ENCODE measurements at regions not wholly inside any gene's neighbourhood (a gene's known extent, or its start where the extent isn't known, plus 50 kb on each side); places are given as distances from the start of the nearest gene placed in this dataset.
A peak's percentile ranks its signal among the peaks of the same experiment; 100 is the strongest.

GRCh38 chr6:14533446-14533845 lies 415.9 kb downstream of the CD83 start:
- H3K36me3 ChIP-seq (ENCODE audit: insufficient read depth, low read length): no peaks in the 10 kb centered on the region
- H3K27ac ChIP-seq (ENCODE audit: low read depth, low read length): no peak overlapping the region
- no peaks in the 10 kb centered on the region for H3K4me1 ChIP-seq (ENCODE audit: insufficient read depth, low read length)
- peak overlapping the region; percentile 47 for H3K4me2 ChIP-seq (ENCODE audit: insufficient read depth, low read length)
- no peaks in the 10 kb centered on the region for H3K79me2 ChIP-seq (ENCODE audit: insufficient read depth, low read length)
- H3K27me3 ChIP-seq (ENCODE audit: insufficient read depth, low read length): no peaks in the 10 kb centered on the region
- no peak for DNase-seq (ENCODE audit: insufficient read length, low spot score, missing footprints)
- H3K9me3 ChIP-seq (ENCODE audit: low read depth, low read length): no peaks in the 10 kb centered on the region
- no peak overlapping the region for H3K4me3 ChIP-seq (ENCODE audit: insufficient read depth, low read length)
- no peak overlapping the region for H2AFZ ChIP-seq (ENCODE audit: low read length)
- no peaks in the 10 kb centered on the region for H4K20me1 ChIP-seq (ENCODE audit: insufficient read depth, low read length)
- TF ChIP-seq, protein P1, sequence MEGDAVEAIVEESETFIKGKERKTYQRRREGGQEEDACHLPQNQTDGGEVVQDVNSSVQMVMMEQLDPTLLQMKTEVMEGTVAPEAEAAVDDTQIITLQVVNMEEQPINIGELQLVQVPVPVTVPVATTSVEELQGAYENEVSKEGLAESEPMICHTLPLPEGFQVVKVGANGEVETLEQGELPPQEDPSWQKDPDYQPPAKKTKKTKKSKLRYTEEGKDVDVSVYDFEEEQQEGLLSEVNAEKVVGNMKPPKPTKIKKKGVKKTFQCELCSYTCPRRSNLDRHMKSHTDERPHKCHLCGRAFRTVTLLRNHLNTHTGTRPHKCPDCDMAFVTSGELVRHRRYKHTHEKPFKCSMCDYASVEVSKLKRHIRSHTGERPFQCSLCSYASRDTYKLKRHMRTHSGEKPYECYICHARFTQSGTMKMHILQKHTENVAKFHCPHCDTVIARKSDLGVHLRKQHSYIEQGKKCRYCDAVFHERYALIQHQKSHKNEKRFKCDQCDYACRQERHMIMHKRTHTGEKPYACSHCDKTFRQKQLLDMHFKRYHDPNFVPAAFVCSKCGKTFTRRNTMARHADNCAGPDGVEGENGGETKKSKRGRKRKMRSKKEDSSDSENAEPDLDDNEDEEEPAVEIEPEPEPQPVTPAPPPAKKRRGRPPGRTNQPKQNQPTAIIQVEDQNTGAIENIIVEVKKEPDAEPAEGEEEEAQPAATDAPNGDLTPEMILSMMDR (IDR thresholded peaks at IDR 0.05; ENCODE audit: extremely low read depth, low read depth, low read length): no peak

GRCh38 chr6:14537030-14537429 lies 419.5 kb downstream of the CD83 start:
- H3K27me3 ChIP-seq (ENCODE audit: insufficient read depth, low read length): no peaks in the 10 kb centered on the region
- TF ChIP-seq, protein P1 (IDR thresholded peaks at IDR 0.05; ENCODE audit: extremely low read depth, low read depth, low read length): no peak

DNA sequence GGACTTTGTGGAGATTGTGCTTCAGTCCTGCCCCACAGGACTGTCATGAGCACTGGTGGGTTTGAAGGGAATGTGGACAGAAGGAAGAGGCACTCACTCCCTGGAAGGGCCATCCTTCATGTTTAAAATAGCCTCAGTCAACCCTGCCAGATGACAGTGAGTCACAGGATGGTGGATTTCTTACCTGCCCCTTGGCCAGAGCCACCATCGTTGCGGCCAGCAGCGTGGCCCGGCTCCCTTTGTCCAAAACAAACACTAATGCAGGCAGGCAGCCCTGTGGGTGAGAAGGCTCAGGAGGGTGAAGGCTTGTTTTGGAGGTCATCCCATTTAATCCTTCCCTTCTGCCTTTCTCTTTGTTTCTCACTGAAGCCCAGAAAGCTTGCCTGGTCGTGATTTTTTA lies 422.7 kb downstream of the CD83 start:
- peaks cover 24% of the 10 kb centered on the region for H3K4me1 ChIP-seq (ENCODE audit: insufficient read depth, low read length)
- no peak for DNase-seq (ENCODE audit: insufficient read length, low spot score, missing footprints)
- H2AFZ ChIP-seq (ENCODE audit: low read length): no peak overlapping the region
- H3K36me3 ChIP-seq (ENCODE audit: insufficient read depth, low read length): no peaks in the 10 kb centered on the region
- H3K79me2 ChIP-seq (ENCODE audit: insufficient read depth, low read length): no peaks in the 10 kb centered on the region
- no peaks in the 10 kb centered on the region for H3K27me3 ChIP-seq (ENCODE audit: insufficient read depth, low read length)
- no peak overlapping the region for H3K4me3 ChIP-seq (ENCODE audit: insufficient read depth, low read length)
- H4K20me1 ChIP-seq (ENCODE audit: insufficient read depth, low read length): no peaks in the 10 kb centered on the region
- peak overlapping the region; percentile 7 for H3K4me2 ChIP-seq (ENCODE audit: insufficient read depth, low read length)
- no peaks in the 10 kb centered on the region for H3K9me3 ChIP-seq (ENCODE audit: low read depth, low read length)
- no peak overlapping the region for H3K27ac ChIP-seq (ENCODE audit: low read depth, low read length)
- TF ChIP-seq, protein P1 (IDR thresholded peaks at IDR 0.05; ENCODE audit: extremely low read depth, low read depth, low read length): no peak

More at GRCh38 chr6:14537030-14537429, 419.5 kb downstream of the CD83 start:
- Histone ChIP-seq H3K27ac (ENCODE audit: low read depth, low read length) (no peak overlapping the region), H4K20me1 (ENCODE audit: insufficient read depth, low read length) (no peaks in the 10 kb centered on the region), H3K4me3 (ENCODE audit: insufficient read depth, low read length) (no peak overlapping the region), H2AFZ (ENCODE audit: low read length) (no peak overlapping the region), H3K79me2 (ENCODE audit: insufficient read depth, low read length) (no peaks in the 10 kb centered on the region), H3K9me3 (ENCODE audit: low read depth, low read length) (no peaks in the 10 kb centered on the region), H3K4me1 (ENCODE audit: insufficient read depth, low read length) (peaks cover 15% of the 10 kb centered on the region), H3K4me2 (ENCODE audit: insufficient read depth, low read length) (no peak overlapping the region), H3K36me3 (ENCODE audit: insufficient read depth, low read length) (no peaks in the 10 kb centered on the region)
- DNase-seq (ENCODE audit: insufficient read length, low spot score, missing footprints): no peak

DNA sequence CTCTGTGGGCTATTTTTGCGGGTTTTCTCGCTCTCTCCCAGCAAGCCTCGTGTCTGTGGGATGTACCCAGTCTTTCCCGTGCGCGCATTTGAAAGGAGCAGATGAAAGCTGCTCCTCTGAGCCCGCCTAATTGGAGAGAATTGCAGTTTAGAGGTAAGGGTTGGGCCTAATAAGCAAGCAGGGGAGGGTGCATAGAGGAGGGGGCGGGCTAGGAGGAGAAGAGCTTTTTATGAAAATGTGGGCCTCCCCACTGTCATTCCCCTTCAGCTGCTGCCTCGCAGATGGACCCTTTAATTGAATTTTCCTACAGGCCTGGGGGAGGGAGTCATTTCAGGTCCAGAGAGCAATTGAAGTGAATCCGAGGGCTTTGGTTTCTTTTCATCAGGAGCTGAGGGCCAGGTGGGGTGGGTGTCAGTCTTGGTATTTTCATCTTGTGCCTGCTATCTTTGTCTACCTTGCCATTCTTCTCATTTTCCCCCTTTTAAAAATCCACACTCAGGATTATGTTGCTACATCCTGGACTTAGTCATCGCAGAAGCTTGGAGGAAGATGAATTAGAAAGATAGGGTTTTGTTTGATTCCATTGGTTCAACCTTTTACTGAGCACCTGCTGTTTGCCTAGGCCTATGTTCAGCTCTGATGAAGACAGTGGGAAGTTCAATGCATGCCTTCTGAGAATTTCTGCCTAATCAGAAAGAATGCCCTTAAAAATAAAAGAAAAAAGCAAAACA lies 423.4 kb downstream of the CD83 start:
- no peak overlapping the region for H3K4me3 ChIP-seq (ENCODE audit: insufficient read depth, low read length)
- peak overlapping the region; percentile 7 for H3K4me2 ChIP-seq (ENCODE audit: insufficient read depth, low read length)
- H4K20me1 ChIP-seq (ENCODE audit: insufficient read depth, low read length): no peaks in the 10 kb centered on the region
- no peak overlapping the region for H2AFZ ChIP-seq (ENCODE audit: low read length)
- H3K9me3 ChIP-seq (ENCODE audit: low read depth, low read length): no peaks in the 10 kb centered on the region
- no peaks in the 10 kb centered on the region for H3K36me3 ChIP-seq (ENCODE audit: insufficient read depth, low read length)
- no peak for DNase-seq (ENCODE audit: insufficient read length, low spot score, missing footprints)
- TF ChIP-seq, protein P1 (IDR thresholded peaks at IDR 0.05; ENCODE audit: extremely low read depth, low read depth, low read length): no peak
- no peaks in the 10 kb centered on the region for H3K27me3 ChIP-seq (ENCODE audit: insufficient read depth, low read length)
- no peaks in the 10 kb centered on the region for H3K79me2 ChIP-seq (ENCODE audit: insufficient read depth, low read length)
- no peak overlapping the region for H3K27ac ChIP-seq (ENCODE audit: low read depth, low read length)
- peaks cover 24% of the 10 kb centered on the region for H3K4me1 ChIP-seq (ENCODE audit: insufficient read depth, low read length)
